HL-60 (cell line): ENCODE measurements at regions not wholly inside any gene's neighbourhood (a gene's known extent, or its start where the extent isn't known, plus 50 kb on each side); places are given as distances from the start of the nearest gene placed in this dataset.

Experiments used
- CTCF ChIP-seq: IDR thresholded peaks from one replicate; pipeline ENCODE4 v1.5.1; 2011; ENCODE audit warnings: low read length, control low read depth, inconsistent platforms; ENCODE audit not compliant: insufficient read depth
- GABPA ChIP-seq: IDR thresholded peaks from 2 replicates; pipeline ENCODE4 v1.6.1; 2012; ENCODE audit warnings: low read depth
- POLR2AphosphoS5 ChIP-seq: IDR thresholded peaks from 2 replicates; pipeline ENCODE4 v1.6.1; 2012; ENCODE audit warnings: low read depth
- SPI1 ChIP-seq: IDR thresholded peaks from 2 replicates; pipeline ENCODE4 v1.6.1; 2012; ENCODE audit warnings: low read depth, mild to moderate bottlenecking, borderline replicate concordance
- TF ChIP-seq, protein P1 (sequence below): IDR thresholded peaks from 2 replicates; pipeline ENCODE4 v1.6.1; 2012; ENCODE audit warnings: low read depth; ENCODE audit not compliant: insufficient replicate concordance

- TF ChIP-seq SPI1 (no peak), CTCF (no peak), POLR2AphosphoS5 (no peak), GABPA (no peak)
- TF ChIP-seq, protein P1, sequence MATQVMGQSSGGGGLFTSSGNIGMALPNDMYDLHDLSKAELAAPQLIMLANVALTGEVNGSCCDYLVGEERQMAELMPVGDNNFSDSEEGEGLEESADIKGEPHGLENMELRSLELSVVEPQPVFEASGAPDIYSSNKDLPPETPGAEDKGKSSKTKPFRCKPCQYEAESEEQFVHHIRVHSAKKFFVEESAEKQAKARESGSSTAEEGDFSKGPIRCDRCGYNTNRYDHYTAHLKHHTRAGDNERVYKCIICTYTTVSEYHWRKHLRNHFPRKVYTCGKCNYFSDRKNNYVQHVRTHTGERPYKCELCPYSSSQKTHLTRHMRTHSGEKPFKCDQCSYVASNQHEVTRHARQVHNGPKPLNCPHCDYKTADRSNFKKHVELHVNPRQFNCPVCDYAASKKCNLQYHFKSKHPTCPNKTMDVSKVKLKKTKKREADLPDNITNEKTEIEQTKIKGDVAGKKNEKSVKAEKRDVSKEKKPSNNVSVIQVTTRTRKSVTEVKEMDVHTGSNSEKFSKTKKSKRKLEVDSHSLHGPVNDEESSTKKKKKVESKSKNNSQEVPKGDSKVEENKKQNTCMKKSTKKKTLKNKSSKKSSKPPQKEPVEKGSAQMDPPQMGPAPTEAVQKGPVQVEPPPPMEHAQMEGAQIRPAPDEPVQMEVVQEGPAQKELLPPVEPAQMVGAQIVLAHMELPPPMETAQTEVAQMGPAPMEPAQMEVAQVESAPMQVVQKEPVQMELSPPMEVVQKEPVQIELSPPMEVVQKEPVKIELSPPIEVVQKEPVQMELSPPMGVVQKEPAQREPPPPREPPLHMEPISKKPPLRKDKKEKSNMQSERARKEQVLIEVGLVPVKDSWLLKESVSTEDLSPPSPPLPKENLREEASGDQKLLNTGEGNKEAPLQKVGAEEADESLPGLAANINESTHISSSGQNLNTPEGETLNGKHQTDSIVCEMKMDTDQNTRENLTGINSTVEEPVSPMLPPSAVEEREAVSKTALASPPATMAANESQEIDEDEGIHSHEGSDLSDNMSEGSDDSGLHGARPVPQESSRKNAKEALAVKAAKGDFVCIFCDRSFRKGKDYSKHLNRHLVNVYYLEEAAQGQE, result no peak
Observed at GRCh38 chr3:14305324-14305723, 97.1 kb upstream of the SLC6A6 start.
